Effector memory CD4-positive, alpha-beta T cell (primary cell): ENCODE measurements at regions not wholly inside any gene's neighbourhood (a gene's known extent, or its start where the extent isn't known, plus 50 kb on each side); places are given as distances from the start of the nearest gene placed in this dataset.

Experiments
- DNase-seq, 3 donors: peaks; one replicate each; pipeline ENCODE4 v3.0.0-alpha.2; 2020
- H3K27ac ChIP-seq: 2 replicates; pipeline ENCODE4 v1.7.0; 2013; ENCODE audit warnings: mild to moderate bottlenecking, low read length, moderate library complexity; ENCODE audit not compliant: insufficient read depth, poor library complexity, severe bottlenecking
- H3K27me3 ChIP-seq: replicated peaks from 2 replicates; pipeline ENCODE4 v1.7.0; 2013; ENCODE audit warnings: mild to moderate bottlenecking, low read length; ENCODE audit not compliant: insufficient read depth, control insufficient read depth, poor library complexity, severe bottlenecking
- H3K36me3 ChIP-seq: 2 replicates; pipeline ENCODE4 v1.7.0; 2013; ENCODE audit warnings: mild to moderate bottlenecking, low read length, moderate library complexity; ENCODE audit not compliant: control insufficient read depth, insufficient read depth
- H3K4me1 ChIP-seq: 2 replicates; pipeline ENCODE4 v1.7.0; 2013; ENCODE audit warnings: low read length, mild to moderate bottlenecking; ENCODE audit not compliant: control insufficient read depth, insufficient read depth, poor library complexity, severe bottlenecking
- H3K4me3 ChIP-seq: 2 replicates; pipeline ENCODE4 v1.7.0; 2013; ENCODE audit warnings: low read length, low read depth, mild to moderate bottlenecking; ENCODE audit not compliant: insufficient read depth, poor library complexity, severe bottlenecking
- H3K9me3 ChIP-seq: 2 replicates; pipeline ENCODE4 v1.7.0; 2013; ENCODE audit warnings: mild to moderate bottlenecking, low read length, moderate library complexity; ENCODE audit not compliant: control insufficient read depth

DNA sequence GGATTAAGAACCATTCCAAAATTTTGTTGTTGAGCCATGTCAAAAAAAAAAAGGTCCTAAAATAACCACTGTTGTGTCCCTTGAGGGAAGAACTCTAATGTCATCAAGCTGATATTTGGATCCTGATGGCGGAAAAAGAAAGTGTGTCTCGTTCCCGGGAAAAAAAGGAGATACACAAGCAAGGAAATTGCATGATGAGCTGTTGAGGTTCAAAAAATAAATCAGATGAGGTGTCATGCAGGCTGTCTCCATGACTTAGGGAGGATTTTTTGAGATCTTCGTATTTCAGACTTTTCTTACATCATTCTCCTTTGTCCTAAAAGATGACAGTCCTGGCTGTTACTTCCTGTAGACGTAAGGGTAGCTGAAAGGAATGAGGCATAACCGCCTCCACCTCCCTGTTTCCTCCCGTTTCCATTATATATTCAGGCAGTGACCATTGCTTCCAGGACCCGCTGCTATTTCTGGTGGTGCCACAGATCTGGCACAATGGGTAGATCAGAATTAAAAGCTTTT lies 117.3 kb upstream of the TNFAIP3 start:
- H3K9me3 ChIP-seq: no peaks in the 10 kb centered on the region
- no peak overlapping the region for H3K4me3 ChIP-seq
- H3K36me3 ChIP-seq: no peaks in the 10 kb centered on the region
- DNase-seq: no peak
- H3K4me1 ChIP-seq: no peaks in the 10 kb centered on the region
- no peak overlapping the region for H3K27ac ChIP-seq
- H3K27me3 ChIP-seq: no peaks in the 10 kb centered on the region

DNA sequence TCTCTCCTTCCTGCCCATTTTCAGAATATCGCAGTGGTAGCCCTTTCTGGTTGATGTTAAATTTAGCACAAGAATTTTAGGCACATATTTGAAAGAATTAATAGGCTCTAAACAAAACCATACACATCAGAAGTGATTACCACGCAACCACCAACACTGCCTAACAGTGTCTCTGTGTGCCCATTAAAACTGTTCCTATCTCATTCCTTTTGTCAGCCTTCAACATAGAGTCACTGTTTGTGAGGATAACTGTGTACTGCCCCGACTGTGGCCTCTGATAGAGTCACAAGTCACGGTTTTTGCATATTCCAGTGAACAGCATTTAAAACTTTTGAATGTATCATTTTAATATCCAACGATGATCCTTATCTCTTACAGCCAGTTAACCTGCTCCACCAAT lies 116.8 kb upstream of the TNFAIP3 start:
- no peaks in the 10 kb centered on the region for H3K36me3 ChIP-seq
- DNase-seq: no peak
- no peaks in the 10 kb centered on the region for H3K9me3 ChIP-seq
- no peaks in the 10 kb centered on the region for H3K27me3 ChIP-seq
- H3K4me1 ChIP-seq: no peaks in the 10 kb centered on the region
- no peak overlapping the region for H3K4me3 ChIP-seq
- H3K27ac ChIP-seq: no peak overlapping the region

DNA sequence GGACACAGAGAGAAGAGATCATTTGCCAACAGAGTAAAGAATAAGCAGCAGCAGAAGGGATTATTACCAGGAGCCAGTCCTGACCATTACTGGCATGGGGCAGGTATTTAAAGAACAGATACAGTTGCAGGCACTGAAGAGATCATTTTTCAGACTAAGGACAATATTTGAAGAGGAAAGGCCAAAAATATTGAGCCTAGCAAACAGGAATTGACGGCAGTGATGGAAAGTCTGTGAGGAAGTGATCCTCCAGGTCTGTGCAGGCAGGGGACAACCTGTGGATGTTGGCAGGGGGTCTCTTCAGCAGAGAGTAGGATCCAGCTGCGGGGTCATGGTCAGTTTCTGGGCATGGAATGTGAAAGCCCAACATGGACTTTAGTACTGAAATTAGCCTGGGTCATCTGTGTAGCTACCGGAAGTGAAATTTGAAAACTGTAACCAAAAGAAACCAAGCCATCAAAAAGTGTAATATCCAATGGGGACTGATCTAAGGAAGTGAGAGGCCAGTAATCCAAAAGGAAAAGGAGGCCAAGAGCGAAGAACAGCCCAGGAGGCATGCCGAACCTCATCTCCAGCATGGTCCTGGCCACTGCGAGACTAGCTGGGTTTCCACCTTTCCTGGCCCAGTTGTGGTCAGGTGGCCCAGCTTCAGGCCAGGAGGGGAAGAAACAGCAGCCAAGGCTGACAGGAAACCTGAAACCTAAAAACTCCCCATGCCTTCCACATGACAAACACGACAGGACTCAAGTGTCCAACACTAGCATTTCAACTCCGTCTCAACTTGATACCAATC lies 115.1 kb upstream of the TNFAIP3 start:
- Histone ChIP-seq H3K4me1 (no peaks in the 10 kb centered on the region), H3K4me3 (no peak overlapping the region), H3K36me3 (no peaks in the 10 kb centered on the region), H3K27ac (no peak overlapping the region), H3K9me3 (no peaks in the 10 kb centered on the region), H3K27me3 (no peaks in the 10 kb centered on the region)
- no peak for DNase-seq

DNA sequence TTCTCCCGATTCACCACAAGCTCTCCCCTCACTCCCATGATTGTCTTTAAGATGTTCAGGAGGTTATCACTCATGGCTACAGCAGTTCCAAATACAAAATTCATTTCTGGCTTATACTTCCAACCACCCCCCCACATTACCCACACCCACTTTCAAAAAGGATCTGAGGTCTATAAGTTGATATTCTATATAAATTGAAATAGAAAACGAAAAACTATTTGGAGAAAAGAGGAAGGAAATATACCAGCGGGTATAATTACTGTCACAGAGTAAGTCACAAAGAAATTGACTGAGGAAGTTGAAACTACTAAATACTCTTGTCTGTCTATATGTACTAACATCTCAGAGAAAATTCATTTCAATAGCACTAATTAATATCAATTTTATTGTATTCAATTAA lies 112.7 kb upstream of the TNFAIP3 start:
- DNase-seq: no peak
- no peaks in the 10 kb centered on the region for H3K9me3 ChIP-seq
- H3K27ac ChIP-seq: no peak overlapping the region
- no peaks in the 10 kb centered on the region for H3K4me1 ChIP-seq
- H3K4me3 ChIP-seq: no peak overlapping the region
- H3K27me3 ChIP-seq: no peaks in the 10 kb centered on the region
- H3K36me3 ChIP-seq: no peaks in the 10 kb centered on the region

DNA sequence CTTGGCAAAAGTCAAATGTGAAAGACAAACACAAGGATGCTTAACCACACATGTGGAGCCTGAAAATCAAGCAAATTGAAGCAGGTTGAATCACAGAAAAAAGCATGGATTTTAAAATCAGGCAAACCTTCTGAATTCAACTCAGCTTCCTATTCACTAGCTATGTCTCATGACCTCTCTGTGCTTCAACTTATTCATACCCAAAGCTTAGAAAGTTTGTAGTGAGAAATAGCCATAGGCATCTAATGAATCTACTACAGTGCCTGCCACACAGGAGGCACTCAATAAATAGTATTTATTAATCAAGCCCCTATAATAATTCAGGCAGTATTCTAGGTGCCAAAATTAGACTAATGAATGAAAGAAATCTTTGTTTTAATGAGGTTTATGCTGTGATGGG lies 112.2 kb upstream of the TNFAIP3 start:
- Histone ChIP-seq H3K27me3 (no peaks in the 10 kb centered on the region), H3K4me3 (no peak overlapping the region), H3K9me3 (no peaks in the 10 kb centered on the region), H3K36me3 (no peaks in the 10 kb centered on the region), H3K4me1 (no peaks in the 10 kb centered on the region), H3K27ac (no peak overlapping the region)
- no peak for DNase-seq

DNA sequence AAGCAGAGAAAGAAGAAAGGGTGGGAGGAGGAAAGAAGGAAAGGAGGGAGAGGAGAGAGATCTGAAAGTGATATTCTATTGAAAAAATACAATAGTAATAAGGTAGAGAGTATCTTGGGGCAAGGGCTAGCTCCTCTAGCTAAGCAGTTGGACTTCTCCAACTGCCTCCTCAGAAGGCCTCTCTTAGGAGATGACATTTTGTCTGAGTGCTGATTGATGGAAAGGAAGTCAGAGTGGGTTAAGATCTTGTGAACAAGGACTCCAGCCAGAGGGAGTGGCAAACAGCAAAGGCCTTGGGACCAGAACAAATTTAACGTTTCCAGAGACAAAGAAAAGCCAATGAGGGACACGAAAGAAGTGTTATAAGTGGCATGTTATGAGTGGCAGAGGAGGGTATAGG lies 111.8 kb upstream of the TNFAIP3 start:
- no peaks in the 10 kb centered on the region for H3K36me3 ChIP-seq
- DNase-seq: no peak
- no peaks in the 10 kb centered on the region for H3K9me3 ChIP-seq
- no peak overlapping the region for H3K4me3 ChIP-seq
- H3K4me1 ChIP-seq: no peaks in the 10 kb centered on the region
- no peak overlapping the region for H3K27ac ChIP-seq
- no peaks in the 10 kb centered on the region for H3K27me3 ChIP-seq

DNA sequence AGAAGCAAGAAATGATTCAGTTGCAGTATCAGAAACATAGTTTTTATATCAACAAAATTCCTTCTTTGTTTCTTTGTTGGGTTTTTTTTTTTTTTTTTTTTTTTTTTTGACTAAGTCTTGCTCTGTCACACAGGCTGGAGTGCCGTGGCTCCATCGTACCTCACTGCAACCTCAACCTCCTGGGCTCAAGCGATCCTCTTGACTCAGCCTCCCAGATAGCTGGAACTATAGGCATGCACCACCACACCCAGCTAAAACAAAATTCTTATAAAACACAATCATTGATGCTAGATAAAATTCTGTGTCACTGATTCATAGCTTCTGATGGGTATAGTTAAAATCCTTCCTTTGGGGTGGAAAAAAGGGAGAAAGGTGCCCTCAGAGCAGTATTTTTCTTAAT lies 110.3 kb upstream of the TNFAIP3 start:
- Histone ChIP-seq H3K27ac (no peak overlapping the region), H3K4me1 (no peaks in the 10 kb centered on the region), H3K9me3 (no peaks in the 10 kb centered on the region), H3K27me3 (no peaks in the 10 kb centered on the region), H3K36me3 (no peaks in the 10 kb centered on the region), H3K4me3 (no peak overlapping the region)
- no peak for DNase-seq

DNA sequence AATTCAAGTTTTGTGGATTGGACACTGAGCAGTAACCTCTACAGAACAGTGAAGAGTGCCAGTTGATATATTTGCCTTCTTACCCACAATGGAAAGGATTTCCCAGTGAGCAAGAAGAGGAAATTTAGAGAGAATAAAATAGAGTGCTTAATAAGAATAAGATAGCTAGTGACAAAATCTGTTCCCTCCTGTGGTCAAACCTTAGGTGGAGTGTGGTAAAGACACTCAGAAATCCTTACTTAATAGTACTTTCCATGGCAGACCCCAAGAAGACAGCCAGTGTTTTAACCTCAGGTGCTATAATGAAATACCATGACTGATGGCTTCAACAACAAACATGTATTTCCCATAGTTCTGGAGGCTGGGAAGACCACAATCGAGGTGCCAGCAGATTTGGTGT lies 108.4 kb upstream of the TNFAIP3 start:
- no peaks in the 10 kb centered on the region for H3K27me3 ChIP-seq
- peaks cover 5% of the 10 kb centered on the region for H3K4me1 ChIP-seq
- H3K4me3 ChIP-seq: no peak overlapping the region
- H3K36me3 ChIP-seq: no peaks in the 10 kb centered on the region
- no peak overlapping the region for H3K27ac ChIP-seq
- no peak for DNase-seq
- H3K9me3 ChIP-seq: no peaks in the 10 kb centered on the region

DNA sequence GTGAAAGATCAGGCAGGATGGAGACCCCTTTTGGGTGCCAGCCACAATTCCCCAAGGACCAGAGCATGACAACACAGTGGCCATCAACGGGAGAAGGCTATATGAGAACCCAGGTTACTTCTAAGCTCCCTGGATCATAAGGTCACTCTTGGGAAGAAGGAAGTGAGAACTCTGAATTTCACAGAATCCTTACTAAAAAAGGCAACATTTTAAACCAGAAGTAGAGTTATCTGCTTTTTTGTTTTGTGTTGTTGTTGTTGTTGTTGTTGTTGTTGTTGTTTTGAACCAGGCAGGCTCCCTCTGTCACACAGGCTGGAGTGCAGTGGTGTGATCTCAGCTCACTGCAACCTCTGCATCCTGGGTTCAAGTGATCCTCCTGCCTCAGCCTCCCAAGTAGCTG lies 107.4 kb upstream of the TNFAIP3 start:
- Histone ChIP-seq H3K9me3 (no peaks in the 10 kb centered on the region), H3K4me1 (peaks cover 5% of the 10 kb centered on the region), H3K27me3 (no peaks in the 10 kb centered on the region), H3K27ac (no peak overlapping the region), H3K36me3 (no peaks in the 10 kb centered on the region), H3K4me3 (no peak overlapping the region)
- DNase-seq: no peak

DNA sequence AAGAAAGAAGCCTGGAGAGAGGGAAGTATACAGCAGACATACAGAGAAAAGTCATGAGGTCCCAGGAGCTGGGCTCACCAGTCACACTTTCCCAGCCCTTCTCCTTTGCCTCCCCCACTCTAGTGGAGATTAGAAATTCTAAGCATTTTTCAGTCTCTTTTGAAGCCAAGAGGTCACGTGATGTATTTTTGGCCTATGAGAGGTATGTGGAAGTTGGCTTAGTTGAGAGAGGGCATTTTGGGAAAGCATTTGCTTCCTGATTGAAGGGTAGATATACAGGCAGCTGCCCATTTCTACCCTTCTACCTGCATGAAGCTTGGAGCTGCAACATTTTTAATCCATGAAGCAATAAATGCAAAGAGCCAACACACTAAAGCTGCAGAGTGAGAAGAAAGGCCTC lies 106.0 kb upstream of the TNFAIP3 start:
- Histone ChIP-seq H3K27ac (no peak overlapping the region), H3K36me3 (no peaks in the 10 kb centered on the region), H3K9me3 (no peaks in the 10 kb centered on the region), H3K4me1 (peaks cover 5% of the 10 kb centered on the region), H3K27me3 (no peaks in the 10 kb centered on the region), H3K4me3 (no peak overlapping the region)
- no peak for DNase-seq
